ENCODE measurements at regions not wholly inside any gene's neighbourhood (a gene's known extent, or its start where the extent isn't known, plus 50 kb on each side); places are given as distances from the start of the nearest gene placed in this dataset.

GRCh38 chr13:21813110-21813509 is 142.2 kb downstream of the FGF9 start:
- no peak overlapping the region for H2BK20ac ChIP-seq (ENCODE audit: low read length)
- DNase-seq (ENCODE audit: low read depth in 1 of 2, low spot score in 2 of 2) (no peak), FAIRE-seq (no peak)
- H3K79me2 ChIP-seq (ENCODE audit: control insufficient read depth in 1 of 2, insufficient read depth in 2 of 2, low read length in 2 of 2), result no peaks in the 10 kb centered on the region
- no peak overlapping the region for H3K4me2 ChIP-seq (ENCODE audit: insufficient read depth in 1 of 2, low read depth in 2 of 2, low read length in 2 of 2)
- H2BK15ac ChIP-seq (ENCODE audit: low read length), result no peak overlapping the region
- H3K9ac ChIP-seq (replicated peaks in 1 of 4; ENCODE audit: extremely low read depth in 1 of 4, low read depth in 3 of 4, low read length in 3 of 4), result no peak overlapping the region
- ChIA-PET POLR2A (ENCODE audit: partially characterized antibody) (interaction anchor here (0.9 kb wide), 1 partner anchor 429 kb away, joined by 3 read pairs; no protein-coding TSS in a partner anchor), CTCF (ENCODE audit: partially characterized antibody) (interaction anchor here (0.8 to 1.3 kb wide), 9 partner anchors 13 to 136 kb away, joined by 3 read pairs; no protein-coding TSS in a partner anchor)
- H2BK120ac ChIP-seq (replicated peaks; ENCODE audit: low read depth, low read length), result no peak overlapping the region
- whole genome bisulfite sequencing, 2 experiments (ENCODE audit: extremely low coverage in 1 of 2, insufficient coverage in 1 of 2, insufficient read length in 1 of 2, insufficient replicate concordance in 2 of 2, low coverage in 1 of 2, low lambda C conversion rate in 2 of 2, missing lambda C conversion rate in 1 of 2), result 75% methylated on average over 4 of the region's 4 CpGs; no CpG with 5 or more reads in 1 of the 2 experiments
- H3K79me1 ChIP-seq (ENCODE audit: low read depth, low read length), result no peaks in the 10 kb centered on the region
- H3K56ac ChIP-seq (replicated peaks; ENCODE audit: insufficient read length, low read depth, low read length), result no peak overlapping the region
- no peak overlapping the region for H4K8ac ChIP-seq (ENCODE audit: extremely low read depth, insufficient read depth, low read length)
- no peak overlapping the region for H2AK5ac ChIP-seq (ENCODE audit: low read depth, low read length)
- no peak overlapping the region for H4K91ac ChIP-seq (replicated peaks; ENCODE audit: insufficient read length, low read length)
- H3K4me3 ChIP-seq (ENCODE audit: extremely low read depth in 1 of 4, insufficient read depth in 2 of 4, low read depth in 3 of 4, low read length in 4 of 4), result no peak overlapping the region
- no peak overlapping the region for H3K14ac ChIP-seq (ENCODE audit: insufficient read length)
- H3K23ac ChIP-seq (ENCODE audit: insufficient read length), result no peak overlapping the region
- H3K27ac ChIP-seq (ENCODE audit: low read depth, low read length), result no peak overlapping the region
- no peaks in the 10 kb centered on the region; a peak in 2 of 7 replicates for H3K4me1 ChIP-seq (replicated peaks in 1 of 4; ENCODE audit: control insufficient read depth in 3 of 4, insufficient read depth in 4 of 4, low read length in 3 of 4)
- H3K9me3 ChIP-seq (ENCODE audit: insufficient read depth in 2 of 2, low read depth in 1 of 2, low read length in 1 of 2), result peaks cover 3 to 8% of the 10 kb centered on the region in 2 experiments; a peak in 1 of 4 replicates
- no peak overlapping the region for H3K4ac ChIP-seq (replicated peaks; ENCODE audit: insufficient read length, low read depth, low read length)
- no peak overlapping the region for H3K18ac ChIP-seq (ENCODE audit: extremely low read depth, low read length)
- H2BK12ac ChIP-seq (ENCODE audit: low read depth, low read length), result no peak overlapping the region
- H4K20me1 ChIP-seq (replicated peaks in 1 of 2; ENCODE audit: control insufficient read depth in 1 of 2, insufficient read depth in 2 of 2, low read length in 2 of 2), result no peaks in the 10 kb centered on the region
- H4K5ac ChIP-seq (ENCODE audit: insufficient read length, low read depth, low read length), result no peak overlapping the region
- no peaks in the 10 kb centered on the region for H3K36me3 ChIP-seq (ENCODE audit: control insufficient read depth in 2 of 4, insufficient read depth in 4 of 4, low read length in 3 of 4)
- no peaks in the 10 kb centered on the region for H3K27me3 ChIP-seq (replicated peaks in 1 of 4; ENCODE audit: control insufficient read depth in 3 of 4, extremely low read depth in 1 of 4, insufficient read depth in 3 of 4, low read length in 3 of 4)
- H2BK5ac ChIP-seq (ENCODE audit: low read depth, low read length), result no peak overlapping the region
- no peak overlapping the region for H2AFZ ChIP-seq (ENCODE audit: low read length)
- no peaks in the 10 kb centered on the region for H3K23me2 ChIP-seq (ENCODE audit: low read depth, low read length)
- TF ChIP-seq BCL11A (IDR thresholded peaks at IDR 0.05; ENCODE audit: low read depth in 2 of 2, low read length in 2 of 2) (no peak), CTCF (IDR thresholded peaks at IDR 0.05; ENCODE audit: control extremely low read depth in 1 of 3, insufficient read depth in 1 of 3, low read depth in 1 of 3, low read length in 3 of 3) (peak; percentile 22 to 53 (median 48); a peak in 3 of 4 replicates), RAD21 (IDR thresholded peaks at IDR 0.05 in 1 of 2, conservative IDR thresholded peaks at IDR 0.05 in 1 of 2; ENCODE audit: low read depth in 2 of 2, low read length in 2 of 2) (peak; percentile 48 to 60; a peak in 3 of 4 replicates), SP1 (IDR thresholded peaks at IDR 0.05; ENCODE audit: low read depth, low read length) (no peak), HDAC6 (IDR thresholded peaks at IDR 0.05; ENCODE audit: low read depth, low read length) (no peak)
